Glutamatergic neuron (in vitro differentiated cells): ENCODE measurements at regions not wholly inside any gene's neighbourhood (a gene's known extent, or its start where the extent isn't known, plus 50 kb on each side); places are given as distances from the start of the nearest gene placed in this dataset.

Experiments
- DNase-seq: peaks from one replicate; pipeline ENCODE4 v3.0.0; 2022
- H3K27ac Mint-ChIP-seq: one replicate; pipeline ENCODE4 v1.8.0; 2020; ENCODE audit warnings: mild to moderate bottlenecking, mixed read lengths, inconsistent platforms; ENCODE audit not compliant: unreplicated experiment
- H3K27me3 Mint-ChIP-seq: one replicate; pipeline ENCODE4 v1.8.0; 2020; ENCODE audit warnings: mild to moderate bottlenecking, moderate library complexity, mixed read lengths, inconsistent platforms; ENCODE audit not compliant: unreplicated experiment
- H3K36me3 Mint-ChIP-seq: one replicate; pipeline ENCODE4 v1.8.0; 2020; ENCODE audit warnings: mild to moderate bottlenecking, mixed read lengths, inconsistent platforms; ENCODE audit not compliant: unreplicated experiment
- H3K4me1 Mint-ChIP-seq: one replicate; pipeline ENCODE4 v1.8.0; 2020; ENCODE audit warnings: mild to moderate bottlenecking, low read depth, mixed read lengths, inconsistent platforms; ENCODE audit not compliant: unreplicated experiment
- H3K4me3 Mint-ChIP-seq: one replicate; pipeline ENCODE4 v1.8.0; 2020; ENCODE audit warnings: mild to moderate bottlenecking, mixed read lengths, inconsistent platforms; ENCODE audit not compliant: unreplicated experiment
- H3K9me3 Mint-ChIP-seq: one replicate; pipeline ENCODE4 v1.8.0; 2020; ENCODE audit warnings: mild to moderate bottlenecking, moderate library complexity, mixed read lengths, inconsistent platforms; ENCODE audit not compliant: unreplicated experiment
- CTCF ChIP-seq: fragments of 200-600 bp; sonication (generic); IDR thresholded peaks from one replicate; pipeline ENCODE4 v1.5.0; 2021; ENCODE audit not compliant: partially characterized antibody, unreplicated experiment

- Mint-ChIP-seq H3K27me3 (peaks cover 8% of the 10 kb centered on the region), H3K9me3 (peaks cover 12% of the 10 kb centered on the region)
- no peak for TF ChIP-seq CTCF
Measured at GRCh38 chr11:115077740-115078139, 399.4 kb downstream of the NXPE2 start.

GRCh38 chr11:115078461-115079438 lies 400.4 kb downstream of the NXPE2 start:
- peaks cover 12% of the 10 kb centered on the region for H3K9me3 Mint-ChIP-seq
- H3K27ac Mint-ChIP-seq: no peak overlapping the region
- no peak for TF ChIP-seq CTCF
- H3K27me3 Mint-ChIP-seq: peaks cover 8% of the 10 kb centered on the region
- no peaks in the 10 kb centered on the region for H3K36me3 Mint-ChIP-seq
- no peak overlapping the region for H3K4me3 Mint-ChIP-seq
- no peak for DNase-seq
- H3K4me1 Mint-ChIP-seq: peaks cover 39% of the 10 kb centered on the region

More at GRCh38 chr11:115077740-115078139, 399.4 kb downstream of the NXPE2 start:
- Mint-ChIP-seq H3K27ac (no peak overlapping the region), H3K36me3 (no peaks in the 10 kb centered on the region), H3K4me1 (peaks cover 43% of the 10 kb centered on the region), H3K4me3 (no peak overlapping the region)
- DNase-seq: no peak

- H3K27me3 Mint-ChIP-seq: peaks cover 11% of the 10 kb centered on the region
- H3K9me3 Mint-ChIP-seq: peaks cover 12% of the 10 kb centered on the region
- no peaks in the 10 kb centered on the region for H3K36me3 Mint-ChIP-seq
- peak; percentile 65 for DNase-seq
- peak overlapping the region; percentile 85 for H3K27ac Mint-ChIP-seq
- peak overlapping the region; percentile 47 for H3K4me3 Mint-ChIP-seq
- no peak for TF ChIP-seq CTCF
- H3K4me1 Mint-ChIP-seq: peaks cover 52% of the 10 kb centered on the region
Measured at GRCh38 chr11:115080923-115081680, 402.8 kb downstream of the NXPE2 start.

DNA sequence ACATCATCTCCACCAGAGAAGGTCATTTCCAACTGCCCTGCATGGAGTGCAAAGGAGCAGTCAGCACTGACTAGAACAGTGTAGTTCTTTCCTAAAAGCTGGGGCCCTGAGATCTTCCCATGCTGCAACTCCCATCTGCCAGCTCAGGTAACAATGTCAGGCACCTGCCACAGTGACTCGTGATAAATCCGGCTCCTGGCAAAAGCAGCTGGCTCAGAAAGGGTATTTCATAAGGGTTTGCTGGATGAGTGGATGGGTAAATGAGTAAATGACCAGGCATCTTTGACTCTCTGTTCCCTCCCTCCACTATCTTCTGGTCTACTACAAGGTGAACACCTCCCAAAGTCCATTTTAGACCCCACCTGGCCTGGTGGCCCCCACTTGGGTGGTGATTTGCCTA lies 403.6 kb downstream of the NXPE2 start:
- DNase-seq: no peak
- TF ChIP-seq CTCF: no peak
- H3K36me3 Mint-ChIP-seq: no peaks in the 10 kb centered on the region
- peaks cover 11% of the 10 kb centered on the region for H3K27me3 Mint-ChIP-seq
- H3K9me3 Mint-ChIP-seq: peaks cover 12% of the 10 kb centered on the region
- peaks cover 52% of the 10 kb centered on the region for H3K4me1 Mint-ChIP-seq
- no peak overlapping the region for H3K4me3 Mint-ChIP-seq
- peak overlapping the region; percentile 85 for H3K27ac Mint-ChIP-seq
